Endodermal cell (in vitro differentiated cells): ENCODE measurements at regions not wholly inside any gene's neighbourhood (a gene's known extent, or its start where the extent isn't known, plus 50 kb on each side); places are given as distances from the start of the nearest gene placed in this dataset.

Experiments used
- DNase-seq: peaks from one replicate; pipeline ENCODE4 v3.0.0-alpha.2; 2017
- H3K27ac ChIP-seq: 2 replicates; pipeline ENCODE4 v1.5.1; 2013; ENCODE audit warnings: mild to moderate bottlenecking, low read depth, low read length, moderate library complexity
- H3K27me3 ChIP-seq: 2 replicates; pipeline ENCODE4 v1.6.1; 2013; ENCODE audit warnings: mild to moderate bottlenecking, low read length, moderate library complexity; ENCODE audit not compliant: insufficient read depth, control insufficient read depth, poor library complexity, severe bottlenecking
- H3K36me3 ChIP-seq: 2 replicates; pipeline ENCODE4 v1.7.0; 2013; ENCODE audit warnings: mild to moderate bottlenecking, low read length, moderate library complexity; ENCODE audit not compliant: control insufficient read depth, insufficient read depth
- H3K4me1 ChIP-seq: one replicate; pipeline ENCODE4 v1.7.0; 2013; ENCODE audit warnings: low read length; ENCODE audit not compliant: control insufficient read depth, insufficient read depth
- H3K4me3 ChIP-seq: 2 replicates; pipeline ENCODE4 v1.5.1; 2013; ENCODE audit warnings: mild to moderate bottlenecking, low read length, moderate library complexity
- H3K9ac ChIP-seq: 2 replicates; pipeline ENCODE4 v1.6.1; 2013; ENCODE audit warnings: mild to moderate bottlenecking, low read length, moderate library complexity; ENCODE audit not compliant: poor library complexity, severe bottlenecking; ENCODE audit errors: extremely low read depth
- H3K9me3 ChIP-seq: 2 replicates; pipeline ENCODE4 v1.6.1; 2013; ENCODE audit warnings: mild to moderate bottlenecking, low read length, moderate library complexity; ENCODE audit not compliant: control insufficient read depth
- H3K27ac Mint-ChIP-seq: 2 replicates; pipeline ENCODE4 v1.8.0; 2020; ENCODE audit warnings: mixed read lengths
- H3K27me3 Mint-ChIP-seq: 2 replicates; pipeline ENCODE4 v1.8.0; 2021; ENCODE audit warnings: mild to moderate bottlenecking, mixed read lengths; ENCODE audit not compliant: insufficient read depth
- H3K36me3 Mint-ChIP-seq: 2 replicates; pipeline ENCODE4 v1.8.0; 2020; ENCODE audit warnings: low read depth, mixed read lengths
- H3K4me1 Mint-ChIP-seq: 2 replicates; pipeline ENCODE4 v1.8.0; 2020; ENCODE audit warnings: mixed read lengths
- H3K4me3 Mint-ChIP-seq: 2 replicates; pipeline ENCODE4 v1.8.0; 2020; ENCODE audit warnings: mild to moderate bottlenecking, moderate library complexity, mixed read lengths
- H3K9me3 Mint-ChIP-seq: 2 replicates; pipeline ENCODE4 v1.8.0; 2020; ENCODE audit warnings: mild to moderate bottlenecking, mixed read lengths
- CTCF ChIP-seq: fragments of 200-600 bp; sonication (generic); conservative IDR thresholded peaks from 2 replicates; pipeline ENCODE4 v1.5.0; 2021; ENCODE audit warnings: antibody characterized with exemption, mild to moderate bottlenecking
- WGBS, 2 experiments: methylation state at CpG; one replicate each; pipeline versions ENCODE4 v1.1.5 to v1.1.7; 2013; ENCODE audit warnings: missing lambda C conversion rate in 2 of 2, mixed read lengths in 1 of 2; ENCODE audit not compliant: insufficient coverage in 1 of 2, insufficient read length in 1 of 2; 5-methylcytosine and 5-hydroxymethylcytosine counted together

- H3K9ac ChIP-seq, result no peak overlapping the region
- no peaks in the 10 kb centered on the region for H3K9me3 Mint-ChIP-seq
- H3K4me3 Mint-ChIP-seq, result no peak overlapping the region
These were observed 666.2 kb downstream of the TOX3 start for GRCh38 chr16:51880776-51881175.

GRCh38 chr16:51877686-51878085 is 669.3 kb downstream of the TOX3 start:
- Histone ChIP-seq H3K36me3 (no peaks in the 10 kb centered on the region), H3K4me1 (no peaks in the 10 kb centered on the region), H3K27me3 (no peaks in the 10 kb centered on the region), H3K27ac (no peak overlapping the region), H3K9me3 (no peaks in the 10 kb centered on the region), H3K4me3 (no peak overlapping the region), H3K9ac (no peak overlapping the region)
- H3K36me3 Mint-ChIP-seq, result no peaks in the 10 kb centered on the region
- TF ChIP-seq CTCF, result no peak
- no peak for DNase-seq
- no peak overlapping the region for H3K4me3 Mint-ChIP-seq
- H3K27ac Mint-ChIP-seq, result no peak overlapping the region
- peaks cover 5% of the 10 kb centered on the region for H3K9me3 Mint-ChIP-seq
- H3K27me3 Mint-ChIP-seq, result peaks cover 3% of the 10 kb centered on the region
- WGBS, 2 experiments, result 92 to 95% methylated on average over 3 to 5 of the region's 5 CpGs
- no peaks in the 10 kb centered on the region for H3K4me1 Mint-ChIP-seq

More at GRCh38 chr16:51880776-51881175, 666.2 kb downstream of the TOX3 start:
- H3K27me3 ChIP-seq, result no peaks in the 10 kb centered on the region
- 70% methylated on average over 4 of the region's 4 CpGs for WGBS, 2 experiments
- H3K27me3 Mint-ChIP-seq, result peaks cover 3% of the 10 kb centered on the region
- H3K4me1 Mint-ChIP-seq, result no peaks in the 10 kb centered on the region
- no peaks in the 10 kb centered on the region for H3K36me3 Mint-ChIP-seq
- no peak overlapping the region for H3K27ac Mint-ChIP-seq
- H3K4me3 ChIP-seq, result no peak overlapping the region
- H3K4me1 ChIP-seq, result no peaks in the 10 kb centered on the region
- no peaks in the 10 kb centered on the region for H3K36me3 ChIP-seq
- TF ChIP-seq CTCF, result no peak
- H3K27ac ChIP-seq, result no peak overlapping the region
- H3K9me3 ChIP-seq, result no peaks in the 10 kb centered on the region
- no peak for DNase-seq

DNA sequence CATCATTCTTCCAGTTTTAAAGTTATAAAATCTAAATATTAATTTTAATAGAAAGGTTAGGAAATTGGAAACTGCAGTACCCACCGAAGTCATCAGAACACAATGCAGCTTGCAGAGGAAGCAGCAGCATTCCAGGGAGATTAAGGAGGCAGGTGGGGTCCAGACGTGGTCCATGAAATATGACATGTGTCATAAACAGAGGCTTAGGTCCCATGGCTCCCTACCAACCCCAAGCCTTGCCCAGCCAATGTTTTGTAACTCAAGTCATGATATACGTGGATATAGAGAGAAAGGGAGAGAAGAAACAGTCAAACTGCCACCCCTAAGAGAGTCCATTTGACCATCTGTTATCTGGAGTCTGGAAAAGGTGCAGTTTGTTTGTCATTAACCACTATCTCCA is 670.0 kb downstream of the TOX3 start:
- H3K4me1 Mint-ChIP-seq, result no peaks in the 10 kb centered on the region
- H3K36me3 Mint-ChIP-seq, result no peaks in the 10 kb centered on the region
- Histone ChIP-seq H3K9ac (no peak overlapping the region), H3K4me3 (no peak overlapping the region), H3K4me1 (no peaks in the 10 kb centered on the region), H3K27ac (no peak overlapping the region), H3K27me3 (no peaks in the 10 kb centered on the region), H3K36me3 (no peaks in the 10 kb centered on the region), H3K9me3 (no peaks in the 10 kb centered on the region)
- WGBS, 2 experiments, result 92 to 100% methylated on average over 1 to 3 of the region's 3 CpGs
- H3K4me3 Mint-ChIP-seq, result no peak overlapping the region
- peaks cover 5% of the 10 kb centered on the region for H3K9me3 Mint-ChIP-seq
- H3K27ac Mint-ChIP-seq, result no peak overlapping the region
- TF ChIP-seq CTCF, result no peak
- DNase-seq, result no peak
- H3K27me3 Mint-ChIP-seq, result peaks cover 3% of the 10 kb centered on the region
